SK-N-SH treated with all-trans-retinoic acid at 6 μM for 48 hours (cell line): ENCODE measurements at regions not wholly inside any gene's neighbourhood (a gene's known extent, or its start where the extent isn't known, plus 50 kb on each side); places are given as distances from the start of the nearest gene placed in this dataset.

Experiments
- ARNTL ChIP-seq: fragments of 450-650 bp; formaldehyde crosslinking; IDR thresholded peaks from 2 replicates; pipeline ENCODE4 v1.5.0; 2020; ENCODE audit warnings: low read depth, mild to moderate bottlenecking, moderate library complexity, borderline replicate concordance
- CREB5 ChIP-seq: fragments of 250-450 bp; sonication (Bioruptor Pico); IDR thresholded peaks from 2 replicates; pipeline ENCODE4 v1.5.1; 2020; ENCODE audit warnings: low read depth, mild to moderate bottlenecking, moderate library complexity
- CSRNP3 ChIP-seq: fragments of 250-450 bp; sonication (Bioruptor Pico); IDR thresholded peaks from 2 replicates; pipeline ENCODE4 v1.5.1; 2021; ENCODE audit warnings: mild to moderate bottlenecking, moderate library complexity
- OSR1 ChIP-seq: fragments of 250-450 bp; sonication (Bioruptor Pico); IDR thresholded peaks from 2 replicates; pipeline ENCODE4 v1.8.0; 2022; ENCODE audit warnings: moderate library complexity, mild to moderate bottlenecking, inconsistent platforms
- PATZ1 ChIP-seq: fragments of 250-450 bp; sonication (Bioruptor Pico); IDR thresholded peaks from 2 replicates; pipeline ENCODE4 v1.8.0; 2020; ENCODE audit warnings: mild to moderate bottlenecking, moderate library complexity, borderline replicate concordance
- POU6F1 ChIP-seq: fragments of 250-450 bp; sonication (Bioruptor Pico); IDR thresholded peaks from 2 replicates; pipeline ENCODE4 v1.8.0; 2021; ENCODE audit warnings: low read depth, mild to moderate bottlenecking, moderate library complexity, borderline replicate concordance
- PPARA ChIP-seq: fragments of 250-450 bp; sonication (Bioruptor Pico); IDR thresholded peaks from 2 replicates; pipeline ENCODE4 v1.5.0; 2020; ENCODE audit warnings: mild to moderate bottlenecking, borderline replicate concordance
- SNAI2 ChIP-seq: fragments of 250-450 bp; sonication (Bioruptor Pico); IDR thresholded peaks from 2 replicates; pipeline ENCODE4 v1.5.0; 2020; ENCODE audit warnings: mild to moderate bottlenecking, moderate library complexity
- TOX ChIP-seq: fragments of 250-450 bp; sonication (Bioruptor Pico); IDR thresholded peaks from 2 replicates; pipeline ENCODE4 v1.8.0; 2021; ENCODE audit warnings: mild to moderate bottlenecking, moderate library complexity, borderline replicate concordance
- ZFP3 ChIP-seq: fragments of 250-450 bp; sonication (Bioruptor Pico); IDR thresholded peaks from 2 replicates; pipeline ENCODE4 v1.5.0; 2020; ENCODE audit warnings: mild to moderate bottlenecking, moderate library complexity
- ZNF70 ChIP-seq: fragments of 450-650 bp; formaldehyde crosslinking; IDR thresholded peaks from 2 replicates; pipeline ENCODE4 v1.5.0; 2020; ENCODE audit warnings: mild to moderate bottlenecking, moderate library complexity
- ZNF8 ChIP-seq: fragments of 450-650 bp; formaldehyde crosslinking; IDR thresholded peaks from 2 replicates; pipeline ENCODE4 v1.5.0; 2020; ENCODE audit warnings: mild to moderate bottlenecking, moderate library complexity

- TF ChIP-seq ZNF8 (CRISPR knock-in tag): no peak
- no peak for TF ChIP-seq ZFP3 (CRISPR knock-in tag)
- TF ChIP-seq ARNTL (CRISPR knock-in tag): no peak
- TF ChIP-seq PATZ1 (CRISPR knock-in tag): no peak
- no peak for TF ChIP-seq CSRNP3
- no peak for TF ChIP-seq PPARA
- no peak for TF ChIP-seq ZNF70 (CRISPR knock-in tag)
- TF ChIP-seq TOX: no peak
- no peak for TF ChIP-seq SNAI2 (CRISPR knock-in tag)
- no peak for TF ChIP-seq CREB5 (CRISPR knock-in tag)
- TF ChIP-seq POU6F1 (CRISPR knock-in tag): no peak
- TF ChIP-seq OSR1 (CRISPR knock-in tag): no peak
Measured at GRCh38 chr15:24764375-24765171, 89.0 kb downstream of the NPAP1 start.
